ENCODE measurements at regions not wholly inside any gene's neighbourhood (a gene's known extent, or its start where the extent isn't known, plus 50 kb on each side); places are given as distances from the start of the nearest gene placed in this dataset.

DNA sequence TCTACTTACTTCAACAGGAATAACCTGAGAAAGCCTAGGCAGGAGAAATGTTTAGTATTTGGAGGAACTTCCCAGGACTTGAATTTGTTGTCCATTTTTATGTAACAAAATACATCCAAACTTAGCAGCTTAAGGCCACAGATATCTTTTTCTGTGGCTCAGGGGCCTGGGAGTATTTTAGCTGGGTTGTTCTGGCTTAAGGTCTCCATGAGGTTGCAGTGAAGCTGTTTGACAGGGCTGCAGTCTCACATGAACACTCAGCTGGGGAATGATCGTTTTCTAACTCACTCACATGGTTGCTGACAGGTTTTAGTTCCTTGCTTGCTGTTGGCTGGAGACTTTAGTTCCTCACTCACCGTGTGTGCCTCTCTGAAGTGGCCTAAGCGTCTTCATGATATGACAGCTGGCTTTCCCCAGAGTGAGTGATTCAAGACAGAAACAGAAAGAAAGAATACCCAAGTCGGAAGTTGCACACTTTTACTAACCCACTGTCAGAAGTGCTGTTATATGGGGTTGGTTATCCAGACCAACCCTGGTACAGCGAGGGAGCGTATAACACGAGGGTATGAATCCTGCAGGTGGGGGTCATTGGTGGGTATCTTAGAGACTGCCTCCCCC lies 229.7 kb upstream of the TBL1XR1 start:
- Histone ChIP-seq H3K4me3 (no peak overlapping the region), H3K36me3 (no peaks in the 10 kb centered on the region), H3K9me3 (no peaks in the 10 kb centered on the region), H3K4me1 (peaks cover 0 to 38% of the 10 kb centered on the region in 2 donors), H3K27me3 (no peaks in the 10 kb centered on the region), H3K27ac (peak overlapping the region in 1 of 2 donors; percentile 45)
- TF ChIP-seq, protein P1, sequence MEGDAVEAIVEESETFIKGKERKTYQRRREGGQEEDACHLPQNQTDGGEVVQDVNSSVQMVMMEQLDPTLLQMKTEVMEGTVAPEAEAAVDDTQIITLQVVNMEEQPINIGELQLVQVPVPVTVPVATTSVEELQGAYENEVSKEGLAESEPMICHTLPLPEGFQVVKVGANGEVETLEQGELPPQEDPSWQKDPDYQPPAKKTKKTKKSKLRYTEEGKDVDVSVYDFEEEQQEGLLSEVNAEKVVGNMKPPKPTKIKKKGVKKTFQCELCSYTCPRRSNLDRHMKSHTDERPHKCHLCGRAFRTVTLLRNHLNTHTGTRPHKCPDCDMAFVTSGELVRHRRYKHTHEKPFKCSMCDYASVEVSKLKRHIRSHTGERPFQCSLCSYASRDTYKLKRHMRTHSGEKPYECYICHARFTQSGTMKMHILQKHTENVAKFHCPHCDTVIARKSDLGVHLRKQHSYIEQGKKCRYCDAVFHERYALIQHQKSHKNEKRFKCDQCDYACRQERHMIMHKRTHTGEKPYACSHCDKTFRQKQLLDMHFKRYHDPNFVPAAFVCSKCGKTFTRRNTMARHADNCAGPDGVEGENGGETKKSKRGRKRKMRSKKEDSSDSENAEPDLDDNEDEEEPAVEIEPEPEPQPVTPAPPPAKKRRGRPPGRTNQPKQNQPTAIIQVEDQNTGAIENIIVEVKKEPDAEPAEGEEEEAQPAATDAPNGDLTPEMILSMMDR (IDR thresholded peaks at IDR 0.05), result no peak
- intact Hi-C loops (cut with DNase I), result no loop called here
- ATAC-seq, result peak; percentile 40
- no peak for DNase-seq

DNA sequence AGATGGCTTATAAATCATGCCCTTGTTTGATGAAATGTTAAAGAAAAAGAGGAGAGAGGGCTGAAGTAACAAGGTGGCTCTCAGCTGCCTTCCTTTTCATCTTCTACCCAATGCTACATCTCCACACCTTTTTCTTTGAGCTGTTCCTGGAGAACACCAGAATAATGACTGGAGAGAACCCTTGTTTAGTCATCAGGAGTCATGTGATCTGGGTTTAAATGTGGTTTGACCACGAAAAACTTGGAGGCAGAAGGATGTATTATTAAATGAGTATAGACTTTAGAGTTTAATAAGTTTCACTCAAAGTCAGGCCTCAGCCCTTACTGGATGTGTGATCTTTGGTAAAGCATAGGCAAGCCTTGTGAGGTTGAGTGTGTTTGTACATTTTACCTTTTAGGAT lies 230.3 kb upstream of the TBL1XR1 start:
- peaks cover 0 to 44% of the 10 kb centered on the region in 2 donors for H3K4me1 ChIP-seq
- intact Hi-C loops (cut with DNase I), result no loop called here

DNA sequence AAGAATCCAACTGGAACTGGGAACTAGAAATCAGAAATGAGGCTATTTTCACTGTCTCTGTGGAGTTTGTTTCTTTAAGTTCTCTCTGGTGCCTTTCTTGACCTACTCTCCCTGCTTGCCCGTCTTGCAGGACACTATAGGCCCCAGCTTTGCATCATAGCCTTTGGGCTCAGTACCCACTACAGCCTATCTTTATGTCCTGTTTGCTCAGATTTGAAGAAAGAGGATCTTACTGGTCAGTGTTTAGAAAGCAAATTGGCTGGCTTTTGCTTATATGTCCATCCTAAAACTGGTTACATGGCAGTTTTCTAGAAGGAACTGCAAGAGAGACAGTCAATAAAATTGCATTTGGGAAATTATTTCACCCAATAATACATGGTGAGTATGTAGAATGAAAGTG lies 231.8 kb upstream of the TBL1XR1 start:
- ATAC-seq (peak; percentile 21), DNase-seq (no peak)
- no peak overlapping the region for H3K4me3 ChIP-seq
- H3K27ac ChIP-seq, result no peak overlapping the region
- no peaks in the 10 kb centered on the region for H3K9me3 ChIP-seq
- TF ChIP-seq, protein P1 (IDR thresholded peaks at IDR 0.05), result no peak
- no peaks in the 10 kb centered on the region for H3K36me3 ChIP-seq
- no peaks in the 10 kb centered on the region for H3K27me3 ChIP-seq
- intact Hi-C loops (cut with DNase I), result no loop called here
- peaks cover 0 to 44% of the 10 kb centered on the region in 2 donors for H3K4me1 ChIP-seq

More for the DNA sequence above, 230.3 kb upstream of the TBL1XR1 start:
- H3K27me3 ChIP-seq, result no peaks in the 10 kb centered on the region
- no peak overlapping the region for H3K4me3 ChIP-seq
- no peaks in the 10 kb centered on the region for H3K9me3 ChIP-seq
- H3K27ac ChIP-seq, result peak overlapping the region in 1 of 2 donors; percentile 45
- ATAC-seq, result no peak
- no peaks in the 10 kb centered on the region for H3K36me3 ChIP-seq
- TF ChIP-seq, protein P1 (IDR thresholded peaks at IDR 0.05), result no peak
- DNase-seq, result no peak

GRCh38 chr3:177429771-177430170 lies 232.5 kb upstream of the TBL1XR1 start:
- Histone ChIP-seq H3K27ac (no peak overlapping the region), H3K9me3 (no peaks in the 10 kb centered on the region), H3K36me3 (no peaks in the 10 kb centered on the region), H3K27me3 (no peaks in the 10 kb centered on the region), H3K4me3 (no peak overlapping the region), H3K4me1 (peaks cover 0 to 43% of the 10 kb centered on the region in 2 donors)
- TF ChIP-seq, protein P1 (IDR thresholded peaks at IDR 0.05), result no peak
- intact Hi-C loops (cut with DNase I), result no loop called here
- DNase-seq (no peak), ATAC-seq (no peak)

GRCh38 chr3:177430653-177431052 lies 233.4 kb upstream of the TBL1XR1 start:
- Histone ChIP-seq H3K4me3 (no peak overlapping the region), H3K27me3 (no peaks in the 10 kb centered on the region), H3K36me3 (no peaks in the 10 kb centered on the region), H3K4me1 (peaks cover 0 to 37% of the 10 kb centered on the region in 2 donors), H3K9me3 (no peaks in the 10 kb centered on the region), H3K27ac (no peak overlapping the region)
- intact Hi-C loops (cut with DNase I), result no loop called here
- ATAC-seq, result no peak
- TF ChIP-seq, protein P1 (IDR thresholded peaks at IDR 0.05), result no peak
- DNase-seq, result no peak
